ENCODE measurements at regions not wholly inside any gene's neighbourhood (a gene's known extent, or its start where the extent isn't known, plus 50 kb on each side); places are given as distances from the start of the nearest gene placed in this dataset.

DNA sequence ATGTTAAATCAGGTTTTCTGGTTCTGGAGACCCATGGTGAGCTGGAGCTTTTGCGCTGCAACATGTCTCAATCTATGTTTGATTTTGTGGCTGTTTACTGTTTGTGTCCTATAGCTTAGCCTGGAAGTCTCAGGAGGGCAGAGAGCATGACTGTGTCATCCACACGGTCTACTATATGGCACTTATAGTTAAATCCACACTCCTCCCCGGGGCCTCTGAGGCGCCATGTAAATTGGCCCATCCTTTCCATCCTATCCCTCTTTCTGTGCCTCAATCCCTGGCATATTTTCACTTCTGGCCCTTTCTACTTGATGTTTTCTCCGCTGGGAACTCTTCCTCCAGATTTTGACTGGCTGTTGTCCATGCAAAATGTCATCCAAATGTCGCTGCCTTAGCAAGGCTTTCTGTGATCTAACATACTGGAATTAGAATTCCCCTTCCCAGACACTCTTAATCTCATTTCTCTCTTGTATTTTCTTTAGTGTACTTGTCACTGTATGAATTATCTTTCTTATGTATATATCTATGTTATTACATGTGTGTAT, 560.8 kb upstream of the RGMA start:
- no peak for DNase-seq (ENCODE audit: low spot score)

DNA sequence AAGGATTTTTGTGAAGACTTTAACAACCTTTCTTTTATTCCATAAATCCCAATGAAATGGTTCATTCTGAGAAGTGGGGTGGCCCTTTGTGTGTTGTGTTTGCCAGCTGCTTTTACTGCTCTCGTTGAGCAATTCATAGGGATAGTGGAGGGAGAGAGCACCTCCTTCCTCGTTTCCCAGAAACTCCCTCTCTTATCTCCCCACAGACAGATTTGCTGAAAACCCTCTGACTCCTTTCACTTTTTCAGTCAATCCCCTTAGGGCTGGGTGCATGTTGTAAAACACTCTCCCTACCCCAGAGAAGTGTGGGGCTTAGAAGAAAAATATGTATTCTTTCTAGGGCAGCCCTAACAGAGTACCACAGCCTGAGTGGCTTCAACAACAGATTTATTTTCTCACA, 557.2 kb upstream of the RGMA start:
- no peak for DNase-seq (ENCODE audit: low spot score)

DNA sequence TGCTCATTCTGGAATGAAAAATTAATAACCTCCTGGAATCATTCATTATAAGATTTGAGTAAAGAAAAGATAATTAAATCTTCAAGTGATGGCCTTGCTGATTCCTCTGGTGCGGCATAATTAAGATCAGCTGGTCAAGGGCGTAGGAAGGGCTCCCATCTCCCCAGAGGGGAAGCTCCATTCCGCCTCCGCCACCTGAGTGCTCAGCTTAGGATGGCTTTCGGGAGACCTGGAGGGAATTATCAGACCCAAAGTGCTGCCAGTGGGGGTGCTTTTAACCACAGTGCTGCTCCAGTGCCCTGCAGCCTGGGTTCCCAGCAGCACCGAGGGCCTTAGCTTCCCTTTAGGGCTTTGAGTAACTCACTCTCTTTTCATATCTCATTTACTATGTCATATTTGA, 556.6 kb upstream of the RGMA start:
- no peak for DNase-seq (ENCODE audit: low spot score)

DNA sequence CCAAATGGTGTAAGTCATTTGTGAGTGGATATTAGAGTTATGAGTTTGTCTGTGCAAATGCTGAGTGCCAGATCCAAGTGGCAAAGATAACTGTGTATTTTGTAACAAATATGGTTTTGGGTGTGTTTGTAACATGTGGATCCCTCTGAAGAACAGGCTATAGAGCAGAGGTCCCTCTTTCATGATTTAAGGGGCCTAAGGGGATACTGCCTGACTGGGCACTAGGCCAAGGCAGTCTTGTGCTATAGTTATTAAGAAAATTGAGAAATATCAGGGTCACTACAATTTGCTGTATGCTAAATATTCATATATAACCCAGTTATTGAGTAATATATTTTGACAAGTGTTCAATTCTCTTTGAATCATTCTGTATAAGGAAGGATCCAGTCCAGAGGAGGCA, 555.6 kb upstream of the RGMA start:
- DNase-seq (ENCODE audit: low spot score), result no peak

DNA sequence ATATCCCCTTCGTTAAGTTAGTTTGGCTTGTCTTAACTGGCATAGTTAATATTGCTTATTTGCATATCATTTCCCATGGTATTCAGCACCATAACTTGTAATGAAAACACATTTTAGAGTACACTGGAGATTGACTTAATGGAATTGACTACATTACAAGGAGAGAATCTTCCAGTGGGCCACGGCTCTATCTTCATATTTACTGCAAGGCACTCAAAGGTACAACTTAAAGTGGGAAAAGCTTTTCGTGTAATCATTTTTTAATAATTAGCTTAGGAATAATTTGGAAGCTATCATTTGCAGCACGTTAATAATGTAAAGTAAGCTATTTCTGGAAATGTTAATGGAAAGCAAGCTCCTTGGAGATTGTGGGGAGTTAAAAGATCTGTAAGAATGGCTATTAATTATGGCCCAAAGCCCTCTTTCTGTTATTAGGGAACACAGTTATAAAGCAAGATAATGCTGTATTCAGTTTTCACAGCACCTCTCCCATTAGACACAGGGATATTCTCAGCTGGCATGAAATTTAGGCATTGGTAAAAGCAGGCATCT, 551.5 kb upstream of the RGMA start:
- no peak for DNase-seq (ENCODE audit: low spot score)

DNA sequence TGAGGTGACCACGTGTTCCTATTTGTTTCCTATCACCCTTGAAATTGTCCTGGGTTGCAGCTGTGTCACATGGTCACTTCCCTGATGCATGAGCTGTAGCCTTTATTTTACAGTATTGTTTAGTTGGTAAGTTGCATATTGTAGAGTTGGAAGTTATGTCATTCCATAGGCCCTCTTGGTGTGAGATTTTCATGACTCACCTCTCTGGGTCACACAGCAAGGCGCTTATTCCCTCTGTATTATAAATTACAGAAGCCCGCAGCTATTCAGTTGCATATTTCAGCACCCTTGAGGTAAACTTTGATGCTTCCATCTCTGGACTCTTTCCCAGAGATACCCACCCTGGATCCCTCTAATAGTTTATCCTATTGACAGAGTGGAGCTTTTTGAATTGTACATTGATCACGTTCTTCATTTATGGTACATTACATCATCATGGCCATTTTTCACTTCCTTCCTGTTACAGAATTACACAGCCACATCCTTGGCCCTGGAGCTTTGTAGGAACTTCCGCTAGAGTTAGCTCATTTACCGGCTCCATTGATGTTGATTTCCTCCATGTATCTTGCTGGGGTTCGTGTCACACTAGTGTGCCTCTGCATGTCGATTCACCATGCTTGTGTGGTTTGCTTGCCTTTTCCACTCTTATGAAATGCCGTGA, 543.1 kb upstream of the RGMA start:
- no peak for DNase-seq (ENCODE audit: low spot score)

DNA sequence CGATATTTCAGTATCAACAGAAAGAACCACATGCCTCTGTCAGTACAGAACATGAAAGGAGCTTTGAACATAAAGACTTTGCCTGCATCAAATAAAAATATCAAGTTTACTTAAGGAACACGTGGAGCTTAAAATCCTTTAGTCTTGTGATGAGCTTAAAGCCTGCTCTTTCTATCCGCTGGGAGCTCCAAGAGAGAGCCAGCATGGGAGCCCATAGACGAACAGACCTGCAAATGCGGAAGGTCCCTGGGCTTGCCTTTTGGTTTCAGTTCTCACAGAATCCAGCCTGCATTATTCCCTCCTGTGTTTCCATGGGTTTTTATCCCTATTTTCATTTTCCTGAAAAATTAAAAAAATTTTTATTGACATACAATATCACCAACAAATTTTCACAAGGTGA, 530.6 kb upstream of the RGMA start:
- no peak for DNase-seq (ENCODE audit: low spot score)

DNA sequence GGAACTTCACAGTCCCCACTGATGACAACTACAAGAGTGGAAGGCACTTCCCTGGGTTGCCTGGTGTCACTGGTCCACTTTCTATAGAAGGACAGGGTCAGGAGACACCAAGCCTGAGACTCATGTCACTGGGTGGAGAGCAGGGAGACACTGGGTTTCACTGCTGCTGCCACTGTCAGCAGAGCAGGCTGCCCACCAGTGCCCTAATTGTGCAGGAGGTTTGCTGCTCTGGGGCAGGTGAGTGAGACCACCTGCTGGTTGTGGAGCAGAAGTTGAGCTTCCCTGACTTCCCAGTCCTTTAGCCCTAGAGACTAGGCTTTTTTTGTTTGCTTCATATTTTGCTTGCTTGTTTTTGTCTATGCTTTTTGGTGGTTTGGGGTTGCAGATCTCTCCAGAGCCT, 528.4 kb upstream of the RGMA start:
- no peak for DNase-seq (ENCODE audit: low spot score)

DNA sequence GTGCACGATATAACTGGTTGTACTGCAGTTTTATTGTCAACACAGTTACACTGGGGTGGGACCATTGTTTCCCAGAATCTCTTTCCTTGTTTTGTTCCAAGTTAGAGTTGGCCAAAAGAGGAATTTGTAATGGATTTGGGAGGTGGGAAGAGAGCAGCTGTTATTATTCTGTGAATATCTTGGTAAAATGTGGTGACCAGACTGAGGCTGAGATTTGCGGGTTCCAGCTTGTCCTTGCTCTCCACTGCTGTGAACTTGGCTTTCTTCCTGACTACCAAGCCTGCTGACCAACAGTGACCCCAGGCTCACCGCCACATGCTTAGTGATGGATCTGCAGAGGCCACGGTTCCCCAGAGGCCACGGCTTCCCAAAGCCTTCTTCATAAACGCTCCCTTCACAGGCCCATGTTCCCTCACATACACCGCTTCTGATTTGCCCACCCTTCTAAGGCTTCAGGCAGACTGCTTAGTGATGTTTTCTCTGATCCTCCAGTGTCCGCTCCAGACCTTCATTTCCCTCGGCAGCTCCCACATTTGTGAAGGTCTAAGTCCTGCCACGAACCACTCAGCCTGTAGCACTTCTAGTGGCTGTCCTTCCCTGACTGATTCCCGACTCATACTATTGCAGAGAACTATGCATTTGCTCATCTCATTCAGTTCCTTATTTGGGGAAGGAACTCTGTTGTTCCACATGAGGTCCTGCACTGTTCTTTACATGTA, 525.5 kb upstream of the RGMA start:
- no peak for DNase-seq (ENCODE audit: low spot score)

DNA sequence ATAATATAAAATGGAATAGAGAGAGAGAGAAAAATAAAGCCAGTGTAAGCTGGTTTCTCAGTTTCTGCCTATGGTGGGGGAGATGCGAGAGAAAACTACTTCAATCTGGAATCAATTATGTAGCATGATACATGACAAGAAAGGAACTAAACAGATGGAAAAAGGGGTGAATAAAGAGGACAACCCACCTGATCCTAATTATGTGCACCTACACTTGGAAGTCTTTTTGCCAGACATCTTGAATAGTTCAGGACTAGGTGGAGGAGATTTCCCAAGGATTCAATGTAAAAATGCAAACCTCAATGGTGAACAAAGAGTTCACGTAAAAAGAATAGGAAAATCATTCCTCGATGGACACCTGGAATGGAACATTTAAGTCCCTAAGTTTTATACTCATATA, 524.4 kb upstream of the RGMA start:
- no peak for DNase-seq (ENCODE audit: low spot score)

DNA sequence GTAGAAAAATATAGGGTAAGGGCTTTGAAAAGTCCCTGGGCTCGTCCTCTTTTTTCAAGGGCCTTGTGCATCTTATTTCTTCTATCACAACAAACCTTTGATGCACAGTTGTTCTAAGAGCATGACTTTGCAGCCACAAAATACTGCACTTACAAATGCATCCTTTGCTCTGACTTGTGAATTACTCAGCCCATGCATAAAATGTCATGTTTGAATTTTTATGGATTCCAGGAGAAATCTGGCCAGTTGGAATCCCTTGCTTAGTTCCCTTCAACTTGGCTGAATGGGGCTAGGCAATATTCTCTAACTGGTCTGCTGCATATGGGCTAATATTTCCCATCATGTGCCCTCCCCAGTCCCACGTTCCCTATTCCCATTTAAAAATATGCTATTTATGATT, 523.9 kb upstream of the RGMA start:
- DNase-seq (ENCODE audit: low spot score), result no peak

DNA sequence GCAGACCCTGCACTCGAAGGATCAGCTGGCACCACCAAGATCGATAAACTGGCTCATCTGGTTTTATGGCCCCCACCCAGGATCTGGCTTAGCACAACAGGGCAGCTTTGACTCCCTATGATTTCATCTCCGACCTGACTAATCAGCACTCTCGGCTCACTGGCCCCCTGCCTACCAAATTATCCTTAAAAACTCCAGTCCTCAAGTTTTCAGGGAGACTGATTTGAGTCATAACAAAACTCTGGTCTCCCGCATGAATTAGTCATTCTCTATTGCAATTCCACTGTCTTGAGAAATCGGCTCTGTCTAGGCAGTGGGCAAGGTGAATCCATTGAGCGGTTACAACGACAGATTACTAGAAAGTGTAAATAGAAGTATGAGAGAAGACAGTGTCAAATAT, 521.9 kb upstream of the RGMA start:
- no peak for DNase-seq (ENCODE audit: low spot score)

DNA sequence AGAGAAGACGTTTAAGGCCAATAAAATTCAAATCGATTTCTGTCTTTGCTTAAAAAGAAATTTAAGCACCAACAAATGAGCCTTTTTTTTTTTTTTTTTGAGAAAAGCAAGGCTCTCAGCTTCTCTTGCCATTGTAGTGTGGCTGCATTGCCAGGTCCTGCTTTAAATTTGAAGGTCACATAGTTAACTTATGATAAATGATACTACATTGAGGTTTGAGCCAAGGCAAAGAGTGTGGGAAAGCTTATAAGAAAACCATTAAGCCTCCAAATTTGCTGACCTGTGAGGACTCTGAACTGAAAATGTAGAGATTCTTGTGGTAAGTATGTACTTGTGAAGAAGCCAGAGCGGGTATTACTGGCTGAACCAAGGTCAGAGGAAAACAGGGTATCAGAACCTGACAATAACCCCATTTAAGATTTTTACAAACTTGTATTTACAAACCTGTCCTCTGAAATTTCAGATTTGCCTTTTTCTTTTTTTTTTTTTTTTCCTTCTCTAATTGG, 519.7 kb upstream of the RGMA start:
- DNase-seq (ENCODE audit: low spot score), result no peak

DNA sequence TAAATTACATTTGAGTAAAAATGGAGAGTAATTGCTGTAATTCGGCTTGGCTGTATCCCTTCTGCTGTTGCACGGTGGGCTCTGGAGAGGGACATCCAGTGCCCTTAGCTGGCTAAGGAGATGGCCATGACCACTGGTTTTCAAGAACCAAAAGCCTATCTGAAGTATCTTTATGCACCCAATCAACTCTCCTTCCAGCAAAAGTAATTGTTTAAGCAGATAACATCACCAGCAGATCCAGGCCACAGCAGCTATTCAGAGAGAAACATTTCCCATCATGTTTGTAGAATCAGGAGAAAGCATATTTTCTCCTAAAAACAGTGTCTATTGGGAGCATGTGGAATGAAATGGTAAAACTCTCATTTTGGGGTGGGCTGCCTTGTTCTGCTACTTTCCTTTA, 514.5 kb upstream of the RGMA start:
- no peak for DNase-seq (ENCODE audit: low spot score)

DNA sequence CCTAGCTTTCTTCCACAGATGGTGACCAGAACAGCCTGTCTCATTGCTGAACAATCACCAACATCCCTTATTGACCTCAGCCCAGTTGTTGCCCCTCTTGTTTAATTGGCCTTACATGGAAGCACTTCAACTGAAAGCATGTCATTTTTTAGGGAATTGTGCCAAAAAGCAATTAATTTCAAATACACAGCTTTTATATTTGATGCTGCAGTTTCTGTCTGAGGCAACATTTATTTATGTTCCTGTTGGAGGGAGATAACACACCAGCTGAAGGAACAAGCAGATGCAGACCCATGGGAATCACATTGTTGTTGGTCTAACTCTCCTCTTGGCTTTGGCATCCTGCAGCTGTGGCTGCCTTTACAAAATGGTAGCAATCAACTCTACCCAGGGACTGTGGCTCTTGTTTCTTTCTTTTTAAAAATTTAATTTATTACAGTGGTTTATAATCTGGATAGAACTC, 498.1 kb upstream of the RGMA start:
- no peak for DNase-seq (ENCODE audit: low spot score)

DNA sequence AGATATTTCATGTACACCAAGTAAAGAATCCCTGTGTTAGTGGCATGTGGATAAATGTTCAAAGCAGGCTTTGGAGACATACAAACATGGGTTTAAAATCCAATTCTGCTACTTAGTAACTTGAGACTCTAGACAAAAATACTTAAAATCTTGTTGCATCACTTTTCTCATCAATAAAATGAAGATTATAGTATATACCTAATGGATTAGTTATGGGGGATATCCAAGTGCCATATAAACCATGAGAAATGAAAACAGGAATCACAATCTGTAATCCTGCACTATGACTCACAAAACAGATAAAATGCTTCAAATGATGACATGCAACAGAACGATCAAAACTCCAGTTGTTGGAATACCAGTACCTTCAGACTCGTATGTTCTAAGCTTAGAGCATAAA, 496.0 kb upstream of the RGMA start:
- no peak for DNase-seq (ENCODE audit: low spot score)

DNA sequence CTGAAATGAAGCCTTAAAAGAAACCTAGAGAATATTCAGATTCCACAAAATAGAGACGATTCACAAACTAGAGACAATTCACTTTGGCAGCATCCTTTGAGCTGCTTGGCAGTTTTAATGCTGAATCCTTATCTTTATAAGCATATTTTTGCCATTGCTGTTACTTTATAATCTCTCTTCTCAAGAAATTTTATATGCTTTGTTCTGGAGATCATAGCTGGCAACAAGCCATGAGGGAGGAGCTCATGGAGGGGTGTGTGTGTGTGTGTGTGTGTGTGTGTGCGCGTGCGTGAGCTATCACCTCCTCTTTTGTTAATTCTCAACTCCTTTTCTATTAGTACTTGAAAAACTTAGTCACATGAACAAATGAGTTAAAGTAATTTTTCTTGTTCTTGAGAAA, 495.0 kb upstream of the RGMA start:
- no peak for DNase-seq (ENCODE audit: low spot score)

DNA sequence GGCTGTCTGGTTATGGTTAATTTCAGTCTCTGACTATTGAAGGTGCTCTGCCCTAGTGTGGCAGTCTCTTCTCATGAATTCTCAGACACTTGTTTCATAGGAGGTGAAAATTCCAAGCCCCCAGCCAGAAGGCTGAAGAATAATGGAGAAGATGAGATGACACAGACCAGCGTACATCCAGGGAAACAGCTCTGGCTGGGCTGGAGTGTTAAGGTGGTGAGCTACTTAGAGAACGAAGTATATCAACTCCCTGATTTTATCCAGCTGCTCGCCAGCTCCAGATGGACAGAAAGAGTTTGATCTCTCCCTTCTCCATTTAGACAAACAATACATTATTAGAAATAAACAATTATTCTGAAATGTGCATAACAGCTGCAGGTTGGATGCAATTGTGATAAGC, 494.5 kb upstream of the RGMA start:
- DNase-seq (ENCODE audit: low spot score), result no peak

DNA sequence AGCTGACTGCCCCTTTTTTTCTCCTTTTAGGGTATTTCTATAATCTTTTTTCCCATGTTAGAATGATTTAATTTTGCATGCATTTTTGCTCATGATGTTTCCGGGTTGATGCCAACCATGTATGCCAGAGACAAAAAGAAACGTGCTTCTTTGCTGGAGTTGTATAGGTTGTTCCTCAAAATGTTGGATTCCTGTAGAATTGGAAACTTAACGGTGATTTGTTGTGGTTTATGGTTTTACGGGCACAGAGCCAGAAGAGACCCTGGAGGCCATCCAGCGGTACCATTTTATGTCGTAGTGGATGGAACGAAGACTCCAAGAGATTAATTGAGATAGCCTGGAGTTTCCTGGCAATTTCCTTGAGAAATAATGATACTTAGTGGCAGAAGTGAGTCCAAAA, 481.5 kb upstream of the RGMA start:
- DNase-seq (ENCODE audit: low spot score), result no peak

DNA sequence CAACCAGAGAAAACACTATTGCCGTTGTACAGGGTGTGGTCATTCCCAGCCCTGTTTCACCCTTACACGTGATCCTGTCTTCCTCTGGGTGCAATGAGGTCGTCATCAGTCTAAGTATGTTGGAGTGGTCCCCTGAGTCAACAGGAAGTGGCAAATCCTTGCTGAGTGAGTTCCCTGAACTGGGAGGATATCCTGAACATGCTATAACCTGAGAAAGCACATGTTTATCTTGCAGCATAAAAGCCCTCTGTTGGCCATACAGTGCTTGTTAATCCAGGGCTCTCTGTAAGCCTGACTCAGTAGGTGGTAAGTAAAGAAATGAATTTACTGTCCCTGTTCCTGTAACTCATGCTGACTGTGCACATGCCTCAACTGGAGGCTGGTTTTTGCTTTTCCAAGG, 477.8 kb upstream of the RGMA start:
- DNase-seq (ENCODE audit: low spot score), result no peak

DNA sequence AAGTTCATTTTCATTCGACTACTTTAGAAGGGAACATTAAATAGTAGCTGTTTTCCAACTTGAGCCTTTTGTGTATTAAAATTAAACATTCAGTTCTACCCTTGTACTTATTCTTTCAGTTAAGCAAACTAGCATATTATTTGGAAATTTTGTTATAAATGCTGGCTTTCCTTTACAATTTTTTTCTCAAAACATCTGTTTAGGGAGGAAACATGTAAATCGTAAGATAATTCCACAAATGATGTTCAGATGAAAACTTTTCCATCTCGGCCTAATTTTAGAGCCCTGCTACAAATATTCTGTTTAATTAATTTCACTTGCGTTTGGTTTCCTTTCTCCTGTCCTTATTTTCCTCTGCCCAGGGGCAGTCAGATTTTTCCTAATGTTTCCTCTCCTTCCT, 476.2 kb upstream of the RGMA start:
- DNase-seq (ENCODE audit: low spot score), result no peak

DNA sequence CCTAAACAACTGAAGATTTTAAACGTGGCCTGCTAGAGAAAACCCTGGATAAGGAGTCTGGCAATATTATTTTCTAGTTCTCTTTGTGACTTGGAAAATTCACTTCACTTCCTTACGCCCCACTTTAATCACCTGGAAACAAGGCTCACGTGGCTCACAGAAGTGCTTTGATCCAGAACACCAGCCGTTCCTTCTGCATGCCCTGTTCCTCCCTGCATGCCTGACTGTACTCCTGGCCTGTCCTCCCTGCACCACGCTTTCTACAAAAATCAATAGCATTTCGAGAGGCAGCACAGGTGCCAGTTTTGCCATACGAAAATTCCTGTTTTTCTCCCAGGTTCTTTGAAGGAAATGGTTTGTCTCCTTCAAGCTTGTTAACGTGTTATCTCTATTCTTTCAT, 474.2 kb upstream of the RGMA start:
- no peak for DNase-seq (ENCODE audit: low spot score)
